K562 (cell line): ENCODE measurements at regions not wholly inside any gene's neighbourhood (a gene's known extent, or its start where the extent isn't known, plus 50 kb on each side); places are given as distances from the start of the nearest gene placed in this dataset.

Experiments
- ATAC-seq: fragments of 200-7000 bp; cut with Tn5 transposase; 3 replicates; pipeline ENCODE4 v1.9.1; 2020; ENCODE audit warnings: moderate library complexity
- BruUV-seq: library from RNA; stranded (reverse); fragments of 400-500 nt; replicated peaks from 2 replicates; lab custom pipeline; 2021; lab: Mats Ljungman, UMichigan
- CTCF ChIA-PET: fragments of 300-600 bp; formaldehyde crosslinking; extraction: SDS; loops from one replicate; lab custom pipeline; 2021; ENCODE audit warnings: low intra/inter-chr PET ratio; lab: Yijun Ruan, JAX
- POLR2A ChIA-PET: fragments of 300-600, 350-650 bp; sonication (Branson Sonifier 250); formaldehyde crosslinking; extraction: SDS; loops from one replicate; lab custom pipeline; 2021; ENCODE audit warnings: antibody characterized with exemption, inconsistent platforms; lab: Yijun Ruan, JAX
- DNase-seq, 4 experiments: peaks; one replicate each; pipeline versions ENCODE4 v3.0.0 to v3.0.0-alpha.2; 2011 to 2018; ENCODE audit warnings: low spot score in 3 of 4, mixed read lengths in 3 of 4; ENCODE audit errors: extremely low read depth in 1 of 4
- FAIRE-seq: peaks from 2 replicates; lab custom pipeline; 2011; peaks lifted over from hg19 to GRCh38; lab: Jason Lieb, UNC
- H2AFZ ChIP-seq: 2 replicates; pipeline ENCODE4 v1.6.0; 2011; ENCODE audit warnings: low read depth, low read length, control low read depth, inconsistent platforms
- H3K27ac ChIP-seq: fragments of 200-600 bp; 3 replicates; pipeline ENCODE4 v1.8.0; 2011; ENCODE audit warnings: low read depth, mild to moderate bottlenecking, control low read depth, inconsistent platforms, low read length, moderate library complexity, mixed read lengths; ENCODE audit errors: extremely low read depth
- H3K27me3 ChIP-seq, 2 experiments: fragments of 300-600 bp in 1 of 2; 2 replicates in 1 of 2; 3 replicates in 1 of 2; pipeline versions ENCODE4 v1.6.0 to v1.8.0; 2011; ENCODE audit warnings: inconsistent platforms in 2 of 2, low read length in 2 of 2, mild to moderate bottlenecking in 1 of 2, mixed read lengths in 1 of 2, moderate library complexity in 1 of 2; ENCODE audit not compliant: control insufficient read depth in 2 of 2, insufficient read depth in 2 of 2
- H3K36me3 ChIP-seq: fragments of 300-600 bp; 3 replicates; pipeline ENCODE4 v1.8.0; 2011; ENCODE audit warnings: mild to moderate bottlenecking, low read length, inconsistent platforms; ENCODE audit not compliant: control insufficient read depth, insufficient read depth
- H3K4me1 ChIP-seq, 2 experiments: fragments of 200-600 bp in 1 of 2; replicated peaks in 1 of 2; 2 replicates in 1 of 2; 3 replicates in 1 of 2; pipeline versions ENCODE4 v1.5.1 to v1.8.0; 2011; ENCODE audit warnings: inconsistent platforms in 2 of 2, low read length in 2 of 2, mild to moderate bottlenecking in 1 of 2, mixed read lengths in 1 of 2, moderate library complexity in 1 of 2; ENCODE audit not compliant: control insufficient read depth in 2 of 2, insufficient read depth in 2 of 2
- H3K4me2 ChIP-seq: 2 replicates; pipeline ENCODE4 v1.6.1; 2011; ENCODE audit warnings: low read length, control low read depth, inconsistent platforms, mixed read lengths; ENCODE audit not compliant: insufficient read depth
- H3K4me3 ChIP-seq: fragments of 200-600 bp; sonication (generic), shearing (Covaris generic); 2 replicates; pipeline ENCODE4 v1.5.1; 2016; ENCODE audit warnings: control low read depth, inconsistent platforms
- H3K79me2 ChIP-seq: fragments of 200-600 bp; 3 replicates; pipeline ENCODE4 v1.8.0; 2011; ENCODE audit warnings: low read length, inconsistent platforms; ENCODE audit not compliant: control insufficient read depth, insufficient read depth
- H3K9ac ChIP-seq, 2 experiments: 2 replicates each; pipeline versions ENCODE4 v1.6.0 to v1.6.1; 2011; ENCODE audit warnings: low read depth in 2 of 2, low read length in 2 of 2, control low read depth in 1 of 2, inconsistent platforms in 1 of 2, mild to moderate bottlenecking in 1 of 2, mixed read lengths in 1 of 2; ENCODE audit not compliant: insufficient read depth in 1 of 2
- H3K9me1 ChIP-seq: one replicate; pipeline ENCODE4 v1.6.0; 2011; ENCODE audit warnings: inconsistent platforms, mild to moderate bottlenecking, low read length, moderate library complexity; ENCODE audit not compliant: control insufficient read depth, insufficient read depth
- H3K9me3 ChIP-seq: replicated peaks from 2 replicates; pipeline ENCODE4 v1.5.1; 2011; ENCODE audit warnings: low read depth, low read length, inconsistent platforms; ENCODE audit not compliant: control insufficient read depth, insufficient read depth
- H4K20me1 ChIP-seq: replicated peaks from 2 replicates; pipeline ENCODE4 v1.6.1; 2011; ENCODE audit warnings: low read length, inconsistent platforms, mixed read lengths; ENCODE audit not compliant: control insufficient read depth, insufficient read depth
- ARID2 ChIP-seq: fragments of 450-650 bp; IDR thresholded peaks from 2 replicates; pipeline ENCODE4 v1.6.1; 2017; ENCODE audit warnings: antibody characterized with exemption, mild to moderate bottlenecking
- BRF2 ChIP-seq: IDR thresholded peaks from 3 replicates; pipeline ENCODE4 v1.6.1; 2011; ENCODE audit warnings: borderline replicate concordance, mild to moderate bottlenecking; ENCODE audit not compliant: insufficient read length, insufficient read depth
- FIP1L1 ChIP-seq: fragments of 200-400 bp; formaldehyde crosslinking; IDR thresholded peaks from 2 replicates; pipeline ENCODE4 v1.6.1; 2018; ENCODE audit warnings: mild to moderate bottlenecking, low read depth, low read length; ENCODE audit not compliant: poor library complexity, severe bottlenecking
- FOXK2 ChIP-seq, 2 experiments: fragments of 450-650 bp; IDR thresholded peaks in 1 of 2; conservative IDR thresholded peaks in 1 of 2; 2 replicates each; pipeline ENCODE4 v1.6.1; 2016; ENCODE audit warnings: low read depth in 2 of 2, mild to moderate bottlenecking in 1 of 2
- GABPB2 ChIP-seq: fragments of 250-450 bp; sonication (Bioruptor Pico); conservative IDR thresholded peaks from 2 replicates; pipeline ENCODE4 v1.5.1; 2021; ENCODE audit warnings: mild to moderate bottlenecking
- MCM7 ChIP-seq, 2 experiments: fragments of 450-650 bp; IDR thresholded peaks; 2 replicates each; pipeline ENCODE4 v1.6.1; 2016 to 2018
- NCOA6 ChIP-seq: fragments of 450-650 bp; IDR thresholded peaks from 2 replicates; pipeline ENCODE4 v1.6.1; 2017; ENCODE audit warnings: mild to moderate bottlenecking
- PCBP1 ChIP-seq: fragments of 200-400 bp; formaldehyde crosslinking; IDR thresholded peaks from 2 replicates; pipeline ENCODE4 v1.6.1; 2018; ENCODE audit warnings: mild to moderate bottlenecking, low read depth, low read length; ENCODE audit not compliant: poor library complexity, severe bottlenecking
- SIN3A ChIP-seq, 2 experiments: fragments of 150-350 bp in 1 of 2; IDR thresholded peaks; 2 replicates each; pipeline ENCODE4 v1.6.1; 2011 to 2016; ENCODE audit warnings: borderline replicate concordance in 2 of 2, low read depth in 2 of 2, low read length in 2 of 2, mild to moderate bottlenecking in 2 of 2, moderate library complexity in 2 of 2; ENCODE audit not compliant: control insufficient read depth in 1 of 2
- SMAD3 ChIP-seq: fragments of 450-650 bp; formaldehyde crosslinking; conservative IDR thresholded peaks from 2 replicates; pipeline ENCODE4 v1.4.0; 2020; ENCODE audit warnings: mild to moderate bottlenecking
- SMARCC2 ChIP-seq: fragments of 450-650 bp; IDR thresholded peaks from 2 replicates; pipeline ENCODE4 v1.6.1; 2017; ENCODE audit warnings: antibody characterized with exemption, moderate library complexity, mild to moderate bottlenecking, low read depth
- TGIF2 ChIP-seq: sonication (generic); formaldehyde crosslinking; IDR thresholded peaks from 2 replicates; pipeline ENCODE4 v1.8.1; 2022; ENCODE audit warnings: mild to moderate bottlenecking, missing genetic modification reagents, moderate library complexity
- TRIM24 ChIP-seq, 2 experiments: fragments of 450-650 bp; IDR thresholded peaks; 2 replicates each; pipeline ENCODE4 v1.6.1; 2016
- YY1 ChIP-seq, 3 experiments: IDR thresholded peaks; 2 replicates each; pipeline ENCODE4 v1.6.1; 2011; ENCODE audit warnings: low read length in 2 of 3, mild to moderate bottlenecking in 2 of 3, moderate library complexity in 2 of 3, borderline replicate concordance in 1 of 3, control low read depth in 1 of 3, low read depth in 1 of 3; ENCODE audit not compliant: insufficient read depth in 3 of 3, insufficient replicate concordance in 2 of 3, control insufficient read depth in 1 of 3, insufficient read length in 1 of 3; ENCODE audit errors: extremely low read depth in 1 of 3
- ZNF263 ChIP-seq: sonication (generic); formaldehyde crosslinking; IDR thresholded peaks from 2 replicates; pipeline ENCODE4 v1.8.0; 2022; ENCODE audit warnings: mild to moderate bottlenecking, missing genetic modification reagents, borderline replicate concordance
- WGBS: fragments of 100-300 bp; shearing (Covaris generic); methylation state at CpG from one replicate; pipeline ENCODE4 v1.1.6; 2016; ENCODE audit warnings: low coverage, mixed read lengths; ENCODE audit not compliant: insufficient coverage; ENCODE audit errors: missing lambda C conversion rate; 5-methylcytosine and 5-hydroxymethylcytosine counted together
- in situ Hi-C: fragments of 300-500 bp; cut with MboI; formaldehyde crosslinking; loops from 4 replicates; pipeline ENCODE4 v1.15.0; 2018; ENCODE audit warnings: inconsistent platforms, mixed read lengths
- intact Hi-C: fragments of 100-400 bp; cut with micrococcal nuclease; formaldehyde crosslinking; loops from 2 replicates; pipeline ENCODE4 v1.14.2; 2022
- TF ChIP-seq, protein P1 (sequence below), 2 experiments: fragments of 450-650 bp; IDR thresholded peaks; 2 replicates each; pipeline ENCODE4 v1.6.1; 2018; ENCODE audit warnings: mild to moderate bottlenecking in 2 of 2, low read depth in 1 of 2; ENCODE audit not compliant: partially characterized antibody in 2 of 2

GRCh38 chr16:52184336-52184735, 362.6 kb downstream of the TOX3 start:
- 0% methylated on average over 3 of the region's 3 CpGs for WGBS
- FAIRE-seq, result no peak

More at GRCh38 chr16:52184336-52184735, 362.6 kb downstream of the TOX3 start:
- in situ Hi-C loops (loop anchor here (10.0 to 25.0 kb wide), 2 partner anchors 830 to 1328 kb away; partner anchors contain the start of gene AKTIP), intact Hi-C loops (no loop called here)
- Histone ChIP-seq H3K36me3 (no peaks in the 10 kb centered on the region), H3K79me2 (no peaks in the 10 kb centered on the region), H3K27me3 (no peaks in the 10 kb centered on the region), H4K20me1 (no peaks in the 10 kb centered on the region), H2AFZ (no peak overlapping the region), H3K4me3 (no peak overlapping the region), H3K9me1 (no peaks in the 10 kb centered on the region), H3K9me3 (no peaks in the 10 kb centered on the region), H3K4me2 (no peak overlapping the region), H3K9ac (no peak overlapping the region), H3K4me1 (no peaks in the 10 kb centered on the region), H3K27ac (no peak overlapping the region)
- no peak for ATAC-seq
- CTCF ChIA-PET, result no interaction called here
- no TSS peak for BruUV-seq
- TF ChIP-seq TGIF2 (CRISPR knock-in tag) (no peak), PCBP1 (no peak), ARID2 (no peak), TRIM24 (IDR thresholded peaks at IDR 0.05) (no peak), SMARCC2 (no peak), ZNF263 (CRISPR knock-in tag) (no peak), SMAD3 (CRISPR knock-in tag) (no peak), FIP1L1 (no peak), YY1 (IDR thresholded peaks at IDR 0.05; ENCODE audit: borderline replicate concordance in 1 of 3, control insufficient read depth in 1 of 3, extremely low read depth in 1 of 3, insufficient read depth in 3 of 3, insufficient read length in 1 of 3, insufficient replicate concordance in 2 of 3, low read depth in 1 of 3, low read length in 2 of 3) (no peak), NCOA6 (no peak), SIN3A (IDR thresholded peaks at IDR 0.05; ENCODE audit: borderline replicate concordance in 2 of 2, control insufficient read depth in 1 of 2, low read depth in 2 of 2, low read length in 2 of 2) (no peak), GABPB2 (no peak), BRF2 (no peak), MCM7 (IDR thresholded peaks at IDR 0.05) (no peak), FOXK2 (conservative IDR thresholded peaks at IDR 0.05 in 1 of 2, IDR thresholded peaks at IDR 0.05 in 1 of 2; ENCODE audit: low read depth in 2 of 2) (no peak)
- TF ChIP-seq, protein P1, sequence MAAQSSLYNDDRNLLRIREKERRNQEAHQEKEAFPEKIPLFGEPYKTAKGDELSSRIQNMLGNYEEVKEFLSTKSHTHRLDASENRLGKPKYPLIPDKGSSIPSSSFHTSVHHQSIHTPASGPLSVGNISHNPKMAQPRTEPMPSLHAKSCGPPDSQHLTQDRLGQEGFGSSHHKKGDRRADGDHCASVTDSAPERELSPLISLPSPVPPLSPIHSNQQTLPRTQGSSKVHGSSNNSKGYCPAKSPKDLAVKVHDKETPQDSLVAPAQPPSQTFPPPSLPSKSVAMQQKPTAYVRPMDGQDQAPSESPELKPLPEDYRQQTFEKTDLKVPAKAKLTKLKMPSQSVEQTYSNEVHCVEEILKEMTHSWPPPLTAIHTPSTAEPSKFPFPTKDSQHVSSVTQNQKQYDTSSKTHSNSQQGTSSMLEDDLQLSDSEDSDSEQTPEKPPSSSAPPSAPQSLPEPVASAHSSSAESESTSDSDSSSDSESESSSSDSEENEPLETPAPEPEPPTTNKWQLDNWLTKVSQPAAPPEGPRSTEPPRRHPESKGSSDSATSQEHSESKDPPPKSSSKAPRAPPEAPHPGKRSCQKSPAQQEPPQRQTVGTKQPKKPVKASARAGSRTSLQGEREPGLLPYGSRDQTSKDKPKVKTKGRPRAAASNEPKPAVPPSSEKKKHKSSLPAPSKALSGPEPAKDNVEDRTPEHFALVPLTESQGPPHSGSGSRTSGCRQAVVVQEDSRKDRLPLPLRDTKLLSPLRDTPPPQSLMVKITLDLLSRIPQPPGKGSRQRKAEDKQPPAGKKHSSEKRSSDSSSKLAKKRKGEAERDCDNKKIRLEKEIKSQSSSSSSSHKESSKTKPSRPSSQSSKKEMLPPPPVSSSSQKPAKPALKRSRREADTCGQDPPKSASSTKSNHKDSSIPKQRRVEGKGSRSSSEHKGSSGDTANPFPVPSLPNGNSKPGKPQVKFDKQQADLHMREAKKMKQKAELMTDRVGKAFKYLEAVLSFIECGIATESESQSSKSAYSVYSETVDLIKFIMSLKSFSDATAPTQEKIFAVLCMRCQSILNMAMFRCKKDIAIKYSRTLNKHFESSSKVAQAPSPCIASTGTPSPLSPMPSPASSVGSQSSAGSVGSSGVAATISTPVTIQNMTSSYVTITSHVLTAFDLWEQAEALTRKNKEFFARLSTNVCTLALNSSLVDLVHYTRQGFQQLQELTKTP (IDR thresholded peaks at IDR 0.05; ENCODE audit: low read depth in 1 of 2, partially characterized antibody in 2 of 2), result no peak
- no peak for DNase-seq
- POLR2A ChIA-PET, result no interaction called here
